Anterior cingulate cortex (tissue), 58 donors: ENCODE measurements at regions not wholly inside any gene's neighbourhood (a gene's known extent, or its start where the extent isn't known, plus 50 kb on each side); places are given as distances from the start of the nearest gene placed in this dataset.
A peak's percentile ranks its signal among the peaks of the same experiment; 100 is the strongest.

ENCODE experiments used
- DNase-seq, 58 donors: peaks; one replicate each; lab custom pipeline; 2025; lab: John Stamatoyannopoulos, UW

DNA sequence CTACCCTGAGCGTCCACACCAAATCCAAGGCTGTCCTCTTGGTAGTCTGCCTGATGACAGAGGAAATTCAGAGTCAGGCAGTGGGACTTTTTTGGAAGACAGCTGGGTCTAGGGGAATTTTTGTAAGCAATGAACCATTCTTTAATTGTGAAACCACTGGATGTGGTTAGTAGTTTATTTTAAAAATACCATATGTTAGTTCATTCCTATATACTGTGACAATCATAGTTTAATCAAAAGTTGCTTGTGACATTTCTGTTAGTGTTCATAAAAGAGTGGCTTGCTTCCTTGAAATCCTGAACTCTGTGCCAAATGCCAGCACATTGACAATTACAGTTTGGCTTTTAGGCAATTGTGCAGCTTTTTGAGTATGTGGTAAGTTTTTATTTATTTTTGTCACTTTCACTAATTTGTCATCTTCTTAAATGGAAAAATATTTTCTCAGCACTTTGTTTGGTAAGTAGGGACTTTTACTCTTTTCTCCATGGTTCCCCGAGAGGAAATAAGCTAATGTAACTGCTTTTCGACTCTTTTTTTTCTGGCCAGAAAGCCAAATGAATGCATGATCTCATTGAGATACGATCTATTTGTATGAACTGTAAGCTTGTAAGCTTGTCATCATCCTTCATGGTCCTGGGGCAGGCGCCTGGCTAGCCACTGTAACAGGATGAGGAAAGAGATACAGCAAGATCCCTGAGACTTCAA lies 72.6 kb upstream of the SLC4A4 start:
- DNase-seq: no peak

GRCh38 chr4:71267244-71267643 lies 71.6 kb upstream of the SLC4A4 start:
- DNase-seq: no peak

DNA sequence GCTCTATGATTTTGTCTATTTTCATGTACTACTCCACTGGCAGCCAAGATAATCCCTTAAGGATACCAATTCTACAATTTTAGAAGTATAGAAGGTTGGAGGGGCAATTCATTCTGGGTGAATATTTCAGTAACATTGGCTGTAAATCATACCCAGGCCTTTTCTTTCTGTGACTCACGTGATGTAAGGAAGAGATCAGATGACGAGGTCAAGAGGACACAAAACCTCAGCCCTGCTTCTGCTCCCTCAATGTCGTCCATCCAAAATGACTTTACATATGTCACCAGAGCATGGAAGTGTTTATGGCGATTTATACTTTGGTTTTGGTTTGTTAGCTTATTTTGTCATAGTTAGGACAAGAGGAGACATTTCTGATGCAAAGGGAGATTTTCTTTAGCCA lies 70.7 kb upstream of the SLC4A4 start:
- no peak for DNase-seq

- no peak for DNase-seq
Measured at GRCh38 chr4:71269233-71269632, 69.6 kb upstream of the SLC4A4 start.

GRCh38 chr4:71270901-71271300 lies 67.9 kb upstream of the SLC4A4 start:
- DNase-seq: no peak

GRCh38 chr4:71272976-71273375 lies 65.8 kb upstream of the SLC4A4 start:
- DNase-seq: no peak

DNA sequence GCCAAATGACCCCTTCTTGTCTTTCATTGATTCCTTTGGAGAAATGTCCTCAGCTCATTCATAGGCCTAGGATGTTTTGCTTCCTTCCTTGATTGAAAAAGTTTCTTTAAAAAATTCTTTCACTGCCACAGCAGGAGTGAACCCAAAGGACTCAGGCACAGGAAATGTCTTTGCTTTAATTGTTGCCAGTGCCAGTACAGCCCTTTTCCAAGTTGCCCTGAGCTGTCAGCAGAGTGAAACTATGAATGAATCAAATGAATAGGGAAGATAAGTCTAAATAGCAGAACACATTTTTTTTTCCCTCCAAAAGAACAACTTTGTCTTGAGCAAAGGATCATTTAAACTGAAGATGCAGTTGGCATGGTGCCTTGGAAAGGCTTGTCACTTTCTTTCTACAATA lies 63.8 kb upstream of the SLC4A4 start:
- peak in 10 of 58 donors; percentile 5 to 64 (median 22) for DNase-seq

DNA sequence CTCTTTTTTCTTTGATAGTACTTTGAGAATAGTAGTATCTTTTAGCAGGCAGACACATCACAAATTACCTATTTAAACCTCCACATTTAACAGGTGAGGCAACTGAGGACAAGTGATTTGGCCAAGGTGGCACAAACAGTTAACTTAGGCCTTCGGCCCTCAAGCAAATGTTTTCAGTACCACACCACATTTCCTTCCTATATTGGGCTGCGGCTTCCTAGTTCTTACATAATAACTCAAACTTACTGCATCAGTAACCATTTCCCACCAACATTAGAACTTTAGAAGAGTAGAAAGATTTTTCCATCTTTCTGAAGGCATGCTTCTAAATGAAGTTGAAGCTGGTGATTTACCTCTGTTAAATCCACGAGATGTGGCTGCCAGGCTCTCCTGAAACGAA lies 63.2 kb upstream of the SLC4A4 start:
- no peak for DNase-seq

DNA sequence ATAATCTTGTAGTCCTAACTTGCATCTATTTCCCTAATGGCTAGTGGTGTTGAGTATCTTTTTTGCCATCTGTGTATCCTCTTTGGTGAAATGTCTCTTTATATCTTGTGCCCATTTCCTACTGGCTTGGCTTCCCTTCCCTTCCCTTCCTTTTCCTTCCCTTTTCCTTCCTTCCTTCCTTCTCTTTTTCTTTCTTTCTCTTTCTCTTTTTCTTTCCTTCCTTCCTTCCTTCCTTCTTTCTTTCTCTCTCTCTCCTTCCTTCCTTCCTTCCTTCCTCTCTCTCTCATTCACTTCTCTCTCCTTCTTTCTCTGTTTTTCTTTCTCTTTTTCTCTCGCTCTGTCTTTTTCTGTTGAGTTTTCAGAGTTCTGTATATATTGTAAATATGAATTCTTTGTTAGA lies 61.5 kb upstream of the SLC4A4 start:
- no peak for DNase-seq

DNA sequence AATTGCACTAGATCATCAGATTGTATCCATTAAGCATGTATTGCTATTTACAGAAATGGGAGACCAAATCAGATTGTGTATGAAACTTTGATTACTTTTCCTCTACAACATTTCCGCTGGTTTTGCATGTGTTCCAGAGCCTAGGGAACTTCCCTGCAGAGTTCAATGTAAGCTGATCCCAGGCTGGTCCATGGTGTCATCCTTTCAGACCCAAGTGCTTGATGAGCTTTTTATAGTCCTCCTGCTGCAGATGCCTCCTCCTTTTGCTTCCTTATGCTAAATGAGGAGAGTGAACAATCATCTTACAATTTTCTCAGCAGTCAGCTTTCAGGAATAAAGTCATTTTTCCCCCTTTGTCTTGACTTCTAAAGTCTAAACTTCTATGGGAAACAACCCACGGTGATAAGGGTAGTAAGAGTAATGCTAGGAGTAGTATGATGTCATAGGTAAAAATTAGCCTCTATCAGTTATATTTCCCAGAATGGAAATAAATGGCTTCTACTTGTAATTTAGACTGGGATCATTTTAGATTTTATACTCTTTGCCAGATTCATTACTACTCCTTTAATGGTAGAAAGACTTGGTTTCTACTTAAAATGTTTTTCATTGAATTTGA lies 55.1 kb upstream of the SLC4A4 start:
- no peak for DNase-seq

- DNase-seq: no peak
Measured at GRCh38 chr4:71287305-71287704, 51.5 kb upstream of the SLC4A4 start.

GRCh38 chr4:71288875-71289274 lies 49.9 kb upstream of the SLC4A4 start:
- no peak for DNase-seq
